H9 (cell line): ENCODE measurements at regions not wholly inside any gene's neighbourhood (a gene's known extent, or its start where the extent isn't known, plus 50 kb on each side); places are given as distances from the start of the nearest gene placed in this dataset.

Source experiments
- DNase-seq: peaks from one replicate; pipeline ENCODE4 v3.0.0-alpha.2; 2017
- H2AFZ ChIP-seq: one replicate; pipeline ENCODE4 v1.6.1; 2013; ENCODE audit warnings: mild to moderate bottlenecking, low read length, control low read depth, moderate library complexity
- H2AK5ac ChIP-seq: 2 replicates; pipeline ENCODE4 v1.6.1; 2013; ENCODE audit warnings: low read length, control low read depth, mixed read lengths; ENCODE audit not compliant: insufficient read length
- H2BK120ac ChIP-seq: one replicate; pipeline ENCODE4 v1.6.1; 2013; ENCODE audit warnings: low read depth, mild to moderate bottlenecking, low read length, control low read depth, inconsistent platforms; ENCODE audit not compliant: poor library complexity, severe bottlenecking
- H2BK12ac ChIP-seq: 2 replicates; pipeline ENCODE4 v1.6.1; 2013; ENCODE audit warnings: low read length, control low read depth, mixed read lengths, low read depth; ENCODE audit not compliant: insufficient read length
- H2BK15ac ChIP-seq: 2 replicates; pipeline ENCODE4 v1.6.1; 2013; ENCODE audit warnings: low read depth, low read length, control low read depth
- H2BK20ac ChIP-seq: one replicate; pipeline ENCODE4 v1.6.1; 2013; ENCODE audit warnings: low read depth, mild to moderate bottlenecking, low read length, control low read depth, inconsistent platforms; ENCODE audit not compliant: poor library complexity, severe bottlenecking
- H2BK5ac ChIP-seq: 2 replicates; pipeline ENCODE4 v1.6.1; 2013; ENCODE audit warnings: low read length, control low read depth, mixed read lengths; ENCODE audit not compliant: insufficient read length
- H3K14ac ChIP-seq: 2 replicates; pipeline ENCODE4 v1.6.1; 2013; ENCODE audit warnings: low read length, control low read depth; ENCODE audit not compliant: insufficient read depth
- H3K18ac ChIP-seq: 2 replicates; pipeline ENCODE4 v1.6.1; 2013; ENCODE audit warnings: low read depth, mild to moderate bottlenecking, mixed read lengths, low read length, control low read depth; ENCODE audit not compliant: insufficient read length
- H3K23ac ChIP-seq: 2 replicates; pipeline ENCODE4 v1.6.1; 2013; ENCODE audit warnings: low read length, control low read depth, mixed read lengths, low read depth; ENCODE audit not compliant: insufficient read length
- H3K23me2 ChIP-seq: 2 replicates; pipeline ENCODE4 v1.6.1; 2013; ENCODE audit warnings: low read depth, mild to moderate bottlenecking, mixed read lengths, low read length, control low read depth; ENCODE audit not compliant: insufficient read length, poor library complexity, severe bottlenecking
- H3K27ac ChIP-seq: 2 replicates; pipeline ENCODE4 v1.5.1; 2013; ENCODE audit warnings: low read length, control low read depth, mixed read lengths, low read depth; ENCODE audit not compliant: insufficient read length
- H3K27me3 ChIP-seq: 2 replicates; pipeline ENCODE4 v1.6.1; 2013; ENCODE audit warnings: low read length, control low read depth, inconsistent platforms; ENCODE audit not compliant: insufficient read depth
- H3K4ac ChIP-seq: 2 replicates; pipeline ENCODE4 v1.6.1; 2013; ENCODE audit warnings: low read depth, mild to moderate bottlenecking, control low read depth, inconsistent platforms, low read length, moderate library complexity
- H3K4me1 ChIP-seq: 2 replicates; pipeline ENCODE4 v1.6.1; 2013; ENCODE audit warnings: low read length, control low read depth, inconsistent platforms; ENCODE audit not compliant: insufficient read depth
- H3K4me2 ChIP-seq: 2 replicates; pipeline ENCODE4 v1.6.1; 2013; ENCODE audit warnings: low read length, control low read depth, mixed read lengths; ENCODE audit not compliant: insufficient read length, insufficient read depth
- H3K56ac ChIP-seq: 2 replicates; pipeline ENCODE4 v1.6.1; 2013; ENCODE audit warnings: low read depth, mild to moderate bottlenecking, mixed read lengths, low read length, control low read depth; ENCODE audit not compliant: insufficient read length
- H3K79me1 ChIP-seq: 2 replicates; pipeline ENCODE4 v1.6.1; 2013; ENCODE audit warnings: low read depth, mild to moderate bottlenecking, moderate library complexity, low read length, control low read depth, inconsistent platforms; ENCODE audit not compliant: insufficient read depth, poor library complexity, severe bottlenecking
- H3K79me2 ChIP-seq: 2 replicates; pipeline ENCODE4 v1.6.1; 2013; ENCODE audit warnings: low read length, control low read depth, inconsistent platforms; ENCODE audit not compliant: insufficient read depth
- H3K9ac ChIP-seq: 2 replicates; pipeline ENCODE4 v1.6.1; 2013; ENCODE audit warnings: low read length, control low read depth, mixed read lengths; ENCODE audit not compliant: insufficient read length; ENCODE audit errors: extremely low read depth
- H3K9me3 ChIP-seq: one replicate; pipeline ENCODE4 v1.6.1; 2013; ENCODE audit warnings: low read depth, low read length, inconsistent platforms; ENCODE audit not compliant: control insufficient read depth
- H3T11ph ChIP-seq: one replicate; pipeline ENCODE4 v1.6.1; 2013; ENCODE audit warnings: mild to moderate bottlenecking, low read length, control low read depth, inconsistent platforms
- H4K20me1 ChIP-seq: one replicate; pipeline ENCODE4 v1.6.1; 2013; ENCODE audit not compliant: control insufficient read depth, insufficient read length, insufficient read depth
- H4K5ac ChIP-seq: 2 replicates; pipeline ENCODE4 v1.6.1; 2013; ENCODE audit warnings: low read depth, mild to moderate bottlenecking, mixed read lengths, low read length, control low read depth; ENCODE audit not compliant: insufficient read length
- H4K8ac ChIP-seq: replicated peaks from 2 replicates; pipeline ENCODE4 v1.6.1; 2013; ENCODE audit warnings: low read length, control low read depth, mixed read lengths, low read depth; ENCODE audit not compliant: insufficient read length
- H4K91ac ChIP-seq: 2 replicates; pipeline ENCODE4 v1.6.1; 2013; ENCODE audit warnings: low read depth, mild to moderate bottlenecking, moderate library complexity, mixed read lengths, low read length, control low read depth; ENCODE audit not compliant: insufficient read length
- H3K27ac Mint-ChIP-seq, 3 experiments: 2 replicates in 2 of 3; 3 replicates in 1 of 3; pipeline ENCODE4 v1.8.0; 2020 to 2021; ENCODE audit warnings: mixed read lengths in 3 of 3, mild to moderate bottlenecking in 1 of 3, moderate library complexity in 1 of 3
- H3K27me3 Mint-ChIP-seq: 2 replicates; pipeline ENCODE4 v1.8.0; 2021; ENCODE audit warnings: low read depth, mild to moderate bottlenecking, moderate library complexity, mixed read lengths
- H3K36me3 Mint-ChIP-seq, 3 experiments: 2 replicates in 2 of 3; 3 replicates in 1 of 3; pipeline ENCODE4 v1.8.0; 2020 to 2021; ENCODE audit warnings: low read depth in 3 of 3, mixed read lengths in 3 of 3; ENCODE audit not compliant: insufficient read depth in 1 of 3
- H3K4me1 Mint-ChIP-seq, 2 experiments: 2 replicates each; pipeline ENCODE4 v1.8.0; 2020; ENCODE audit warnings: mixed read lengths in 2 of 2
- H3K4me3 Mint-ChIP-seq, 2 experiments: 2 replicates in 1 of 2; 3 replicates in 1 of 2; pipeline ENCODE4 v1.8.0; 2020 to 2021; ENCODE audit warnings: mild to moderate bottlenecking in 2 of 2, mixed read lengths in 2 of 2, moderate library complexity in 1 of 2
- H3K9me3 Mint-ChIP-seq, 2 experiments: 2 replicates in 1 of 2; 3 replicates in 1 of 2; pipeline ENCODE4 v1.8.0; 2020; ENCODE audit warnings: mild to moderate bottlenecking in 2 of 2, mixed read lengths in 2 of 2, moderate library complexity in 1 of 2
- WGBS: extraction: QIAGEN DNeasy Blood & Tissue Kit; methylation state at CpG from one replicate; pipeline ENCODE4 v1.1.7; 2013; ENCODE audit warnings: missing lambda C conversion rate, low lambda C conversion rate, mixed read lengths; ENCODE audit not compliant: insufficient read length; ENCODE audit errors: extremely low coverage; 5-methylcytosine and 5-hydroxymethylcytosine counted together
- TF ChIP-seq, protein P1 (sequence below): fragments of 200-600 bp; sonication (generic); conservative IDR thresholded peaks from 3 replicates; pipeline ENCODE4 v1.8.0; 2021; ENCODE audit warnings: antibody characterized with exemption, mild to moderate bottlenecking

DNA sequence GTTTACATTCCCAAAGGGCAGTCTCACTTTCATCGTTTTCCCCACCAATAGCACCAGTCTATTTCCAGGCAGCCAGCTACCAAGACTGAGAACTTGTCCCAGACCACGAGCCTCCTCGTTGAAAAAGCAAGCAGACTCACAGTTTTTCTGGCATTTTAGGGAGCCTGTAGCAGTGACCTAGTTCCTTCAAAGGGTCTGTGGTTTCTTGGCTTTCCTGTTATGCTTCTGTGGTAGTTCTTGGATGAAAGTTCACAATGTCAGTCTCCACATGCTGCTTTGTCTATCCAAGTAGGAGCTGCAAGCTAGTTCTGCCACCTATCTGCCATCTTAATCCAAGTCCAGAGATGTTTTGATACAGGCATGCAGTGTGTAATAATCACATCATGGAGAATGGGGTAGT is 151.6 kb upstream of the ZC4H2 start:
- H3K36me3 Mint-ChIP-seq, result peaks cover 16 to 34% (median 24%) of the 10 kb centered on the region in 3 experiments
- Histone ChIP-seq H3K23ac (no peak overlapping the region), H3K9me3 (peaks cover 9% of the 10 kb centered on the region), H2AFZ (no peak overlapping the region), H4K8ac (no peak overlapping the region), H3K4me2 (no peak overlapping the region), H2BK5ac (no peak overlapping the region), H4K5ac (no peak overlapping the region), H4K91ac (no peak overlapping the region), H3K27ac (no peak overlapping the region), H3K79me2 (no peaks in the 10 kb centered on the region), H3K23me2 (no peaks in the 10 kb centered on the region), H3K56ac (no peak overlapping the region), H3K14ac (no peak overlapping the region), H3K4ac (no peak overlapping the region), H2AK5ac (no peak overlapping the region), H2BK120ac (no peak overlapping the region), H3T11ph (no peak overlapping the region), H3K79me1 (no peaks in the 10 kb centered on the region), H2BK12ac (no peak overlapping the region), H3K4me1 (no peaks in the 10 kb centered on the region), H4K20me1 (no peaks in the 10 kb centered on the region), H2BK15ac (no peak overlapping the region), H3K18ac (no peak overlapping the region), H3K27me3 (no peaks in the 10 kb centered on the region), H2BK20ac (no peak overlapping the region), H3K9ac (no peak overlapping the region)
- peaks cover 94 to 95% of the 10 kb centered on the region in 2 experiments for H3K9me3 Mint-ChIP-seq
- WGBS, result no CpG with 5 or more reads among the region's 3 CpGs
- no peak for DNase-seq
- H3K27me3 Mint-ChIP-seq, result peaks cover 3% of the 10 kb centered on the region; the same call in 1 of the 2 replicates
- TF ChIP-seq, protein P1, sequence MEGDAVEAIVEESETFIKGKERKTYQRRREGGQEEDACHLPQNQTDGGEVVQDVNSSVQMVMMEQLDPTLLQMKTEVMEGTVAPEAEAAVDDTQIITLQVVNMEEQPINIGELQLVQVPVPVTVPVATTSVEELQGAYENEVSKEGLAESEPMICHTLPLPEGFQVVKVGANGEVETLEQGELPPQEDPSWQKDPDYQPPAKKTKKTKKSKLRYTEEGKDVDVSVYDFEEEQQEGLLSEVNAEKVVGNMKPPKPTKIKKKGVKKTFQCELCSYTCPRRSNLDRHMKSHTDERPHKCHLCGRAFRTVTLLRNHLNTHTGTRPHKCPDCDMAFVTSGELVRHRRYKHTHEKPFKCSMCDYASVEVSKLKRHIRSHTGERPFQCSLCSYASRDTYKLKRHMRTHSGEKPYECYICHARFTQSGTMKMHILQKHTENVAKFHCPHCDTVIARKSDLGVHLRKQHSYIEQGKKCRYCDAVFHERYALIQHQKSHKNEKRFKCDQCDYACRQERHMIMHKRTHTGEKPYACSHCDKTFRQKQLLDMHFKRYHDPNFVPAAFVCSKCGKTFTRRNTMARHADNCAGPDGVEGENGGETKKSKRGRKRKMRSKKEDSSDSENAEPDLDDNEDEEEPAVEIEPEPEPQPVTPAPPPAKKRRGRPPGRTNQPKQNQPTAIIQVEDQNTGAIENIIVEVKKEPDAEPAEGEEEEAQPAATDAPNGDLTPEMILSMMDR, result no peak
- H3K27ac Mint-ChIP-seq, result no peak overlapping the region
- H3K4me3 Mint-ChIP-seq, result no peak overlapping the region
- H3K4me1 Mint-ChIP-seq, result no peaks in the 10 kb centered on the region
